SU-DHL-6 (cell line): ENCODE measurements at regions not wholly inside any gene's neighbourhood (a gene's known extent, or its start where the extent isn't known, plus 50 kb on each side); places are given as distances from the start of the nearest gene placed in this dataset.

Experiments used
- H2AFZ ChIP-seq: fragments of 200-600 bp; sonication (generic); 2 replicates; pipeline ENCODE4 v1.6.1; 2014; ENCODE audit warnings: low read depth, mild to moderate bottlenecking, moderate library complexity, mixed read lengths, antibody characterized with exemption, low read length; ENCODE audit not compliant: severe bottlenecking
- H3F3A ChIP-seq: fragments of 200-600 bp; shearing (Covaris generic); 2 replicates; pipeline ENCODE4 v1.6.0; 2016; ENCODE audit warnings: antibody characterized with exemption, mild to moderate bottlenecking; ENCODE audit not compliant: insufficient read depth
- H3K27ac ChIP-seq: fragments of 200-600 bp; sonication (generic); 2 replicates; pipeline ENCODE4 v1.5.1; 2016; ENCODE audit warnings: low read depth, mild to moderate bottlenecking, low read length, moderate library complexity, mixed read lengths
- H3K27me3 ChIP-seq: fragments of 200-600 bp; sonication (generic), shearing (Covaris generic); 2 replicates; pipeline ENCODE4 v1.6.0; 2014; ENCODE audit warnings: mild to moderate bottlenecking, low read length
- H3K36me3 ChIP-seq: fragments of 200-600 bp; sonication (generic); 2 replicates; pipeline ENCODE4 v1.6.1; 2014; ENCODE audit warnings: mild to moderate bottlenecking, low read length, mixed read lengths
- H3K4me2 ChIP-seq: fragments of 300-600, 200-600 bp; shearing (Covaris generic), sonication (generic); 2 replicates; pipeline ENCODE4 v1.6.0; 2014; ENCODE audit warnings: low read length, low read depth, mild to moderate bottlenecking; ENCODE audit not compliant: poor library complexity, severe bottlenecking
- H3K4me3 ChIP-seq: fragments of 200-600 bp; sonication (generic); 2 replicates; pipeline ENCODE4 v1.5.1; 2014; ENCODE audit warnings: antibody characterized with exemption, low read length, mild to moderate bottlenecking, mixed read lengths; ENCODE audit not compliant: insufficient read depth, poor library complexity, severe bottlenecking
- H3K79me2 ChIP-seq: fragments of 200-600 bp; sonication (generic); 2 replicates; pipeline ENCODE4 v1.6.1; 2014; ENCODE audit warnings: mild to moderate bottlenecking, low read length, moderate library complexity; ENCODE audit not compliant: insufficient read depth
- H3K9ac ChIP-seq: fragments of 200-600 bp; sonication (generic); 2 replicates; pipeline ENCODE4 v1.7.0; 2014; ENCODE audit warnings: mild to moderate bottlenecking, low read length
- H3K9me2 ChIP-seq: fragments of 200-600 bp; sonication (generic); replicated peaks from 2 replicates; pipeline ENCODE4 v1.6.1; 2014; ENCODE audit warnings: low read length; ENCODE audit not compliant: insufficient read depth
- H3K9me3 ChIP-seq: fragments of 200-600 bp; sonication (generic); 2 replicates; pipeline ENCODE4 v1.6.1; 2014; ENCODE audit warnings: low read length, mixed read lengths; ENCODE audit not compliant: insufficient read depth
- H4K20me1 ChIP-seq: fragments of 200-600 bp; sonication (generic); 2 replicates; pipeline ENCODE4 v1.6.1; 2014; ENCODE audit warnings: low read depth, mild to moderate bottlenecking, antibody characterized with exemption, low read length, moderate library complexity, mixed read lengths
- EZH2phosphoT487 ChIP-seq: fragments of 200-600 bp; sonication (generic), shearing (Covaris generic); conservative IDR thresholded peaks from 2 replicates; pipeline ENCODE4 v1.6.1; 2018; ENCODE audit warnings: mild to moderate bottlenecking, antibody characterized with exemption, low read length, moderate library complexity, mixed read lengths
- TF ChIP-seq, protein P1 (sequence below): fragments of 200-600 bp; sonication (generic); IDR thresholded peaks from one replicate; pipeline ENCODE4 v1.5.1; 2017; ENCODE audit warnings: antibody characterized with exemption, mild to moderate bottlenecking, low read length, moderate library complexity; ENCODE audit not compliant: insufficient read depth, poor library complexity, severe bottlenecking

DNA sequence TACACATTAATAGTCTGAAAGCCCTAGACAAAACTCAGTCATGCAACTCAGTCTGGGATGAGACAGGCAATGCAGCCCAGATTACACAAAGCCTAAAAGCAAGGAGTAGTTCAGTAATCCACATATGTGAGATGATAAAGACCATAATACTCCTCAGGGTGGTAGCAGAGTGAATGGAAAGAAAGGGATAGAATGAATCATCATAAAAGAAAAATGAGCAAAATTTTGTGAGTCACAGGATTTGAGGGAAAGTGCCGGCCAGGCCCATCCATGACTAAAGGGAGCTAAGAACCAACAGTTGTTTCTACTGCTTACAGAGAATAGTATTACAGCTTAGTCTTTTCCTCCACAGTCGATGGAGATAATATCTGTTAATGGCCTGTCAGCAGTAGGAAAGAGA is 90.0 kb upstream of the POU5F2 start:
- Histone ChIP-seq H3K27me3 (no peaks in the 10 kb centered on the region), H3K4me3 (no peak overlapping the region), H3K79me2 (no peaks in the 10 kb centered on the region), H2AFZ (no peak overlapping the region), H3K4me2 (no peak overlapping the region), H3K27ac (no peak overlapping the region), H4K20me1 (no peaks in the 10 kb centered on the region), H3K9me3 (no peaks in the 10 kb centered on the region), H3K9ac (no peak overlapping the region), H3F3A (no peaks in the 10 kb centered on the region), H3K9me2 (no peaks in the 10 kb centered on the region), H3K36me3 (no peaks in the 10 kb centered on the region)
- no peak for TF ChIP-seq EZH2phosphoT487
- TF ChIP-seq, protein P1, sequence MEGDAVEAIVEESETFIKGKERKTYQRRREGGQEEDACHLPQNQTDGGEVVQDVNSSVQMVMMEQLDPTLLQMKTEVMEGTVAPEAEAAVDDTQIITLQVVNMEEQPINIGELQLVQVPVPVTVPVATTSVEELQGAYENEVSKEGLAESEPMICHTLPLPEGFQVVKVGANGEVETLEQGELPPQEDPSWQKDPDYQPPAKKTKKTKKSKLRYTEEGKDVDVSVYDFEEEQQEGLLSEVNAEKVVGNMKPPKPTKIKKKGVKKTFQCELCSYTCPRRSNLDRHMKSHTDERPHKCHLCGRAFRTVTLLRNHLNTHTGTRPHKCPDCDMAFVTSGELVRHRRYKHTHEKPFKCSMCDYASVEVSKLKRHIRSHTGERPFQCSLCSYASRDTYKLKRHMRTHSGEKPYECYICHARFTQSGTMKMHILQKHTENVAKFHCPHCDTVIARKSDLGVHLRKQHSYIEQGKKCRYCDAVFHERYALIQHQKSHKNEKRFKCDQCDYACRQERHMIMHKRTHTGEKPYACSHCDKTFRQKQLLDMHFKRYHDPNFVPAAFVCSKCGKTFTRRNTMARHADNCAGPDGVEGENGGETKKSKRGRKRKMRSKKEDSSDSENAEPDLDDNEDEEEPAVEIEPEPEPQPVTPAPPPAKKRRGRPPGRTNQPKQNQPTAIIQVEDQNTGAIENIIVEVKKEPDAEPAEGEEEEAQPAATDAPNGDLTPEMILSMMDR: no peak

DNA sequence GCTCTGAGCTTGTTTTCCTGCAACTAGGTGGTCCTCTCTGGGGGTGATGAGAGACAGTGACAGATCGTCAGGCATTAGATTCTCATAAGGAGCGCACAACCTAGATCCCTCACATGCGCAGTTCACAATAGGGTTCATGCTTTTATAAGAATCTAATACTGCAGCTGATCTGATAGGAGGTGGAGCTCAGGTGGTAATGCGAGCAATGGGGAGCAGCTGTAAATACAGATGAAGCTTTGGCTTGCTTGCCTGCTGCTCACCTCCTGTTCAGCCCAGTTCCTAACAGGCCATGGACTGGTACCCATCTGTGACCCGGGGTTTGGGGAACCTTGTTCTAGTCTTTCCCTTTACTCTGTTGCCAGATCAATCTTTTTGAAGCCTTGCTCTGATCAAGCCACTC is 89.5 kb upstream of the POU5F2 start:
- no peaks in the 10 kb centered on the region for H3K79me2 ChIP-seq
- no peaks in the 10 kb centered on the region for H3K36me3 ChIP-seq
- H3K4me3 ChIP-seq: no peak overlapping the region
- H3K9me2 ChIP-seq: no peaks in the 10 kb centered on the region
- no peaks in the 10 kb centered on the region for H3K9me3 ChIP-seq
- no peak overlapping the region for H3K4me2 ChIP-seq
- H4K20me1 ChIP-seq: no peaks in the 10 kb centered on the region
- H3K27me3 ChIP-seq: no peaks in the 10 kb centered on the region
- no peak for TF ChIP-seq EZH2phosphoT487
- TF ChIP-seq, protein P1: no peak
- H3K9ac ChIP-seq: no peak overlapping the region
- no peak overlapping the region for H2AFZ ChIP-seq
- no peaks in the 10 kb centered on the region for H3F3A ChIP-seq
- H3K27ac ChIP-seq: no peak overlapping the region

DNA sequence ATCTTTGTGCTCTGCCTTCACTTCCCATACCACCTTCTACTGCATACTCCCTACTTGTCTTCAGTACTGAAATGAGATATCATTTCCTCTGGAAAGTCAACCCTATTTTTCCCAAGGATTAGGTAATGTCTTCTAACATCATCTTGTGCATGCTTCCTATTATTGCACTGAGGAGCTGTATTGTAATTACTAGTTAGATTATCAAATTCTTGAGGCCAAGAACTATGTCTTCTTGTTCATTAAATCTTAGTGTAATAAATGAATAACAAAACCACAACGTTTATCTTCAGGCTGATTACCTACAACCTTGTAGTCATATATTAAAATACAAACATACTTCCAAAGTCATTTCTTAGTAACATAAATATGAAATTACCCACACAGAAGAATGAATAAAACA is 87.9 kb upstream of the POU5F2 start:
- H3F3A ChIP-seq: no peaks in the 10 kb centered on the region
- TF ChIP-seq EZH2phosphoT487: no peak
- TF ChIP-seq, protein P1: no peak
- H3K9ac ChIP-seq: no peak overlapping the region
- no peaks in the 10 kb centered on the region for H3K9me2 ChIP-seq
- H3K27me3 ChIP-seq: no peaks in the 10 kb centered on the region
- no peaks in the 10 kb centered on the region for H4K20me1 ChIP-seq
- H3K4me2 ChIP-seq: no peak overlapping the region
- H3K36me3 ChIP-seq: no peaks in the 10 kb centered on the region
- H3K79me2 ChIP-seq: no peaks in the 10 kb centered on the region
- H2AFZ ChIP-seq: no peak overlapping the region
- H3K4me3 ChIP-seq: no peak overlapping the region
- H3K9me3 ChIP-seq: no peaks in the 10 kb centered on the region
- no peak overlapping the region for H3K27ac ChIP-seq

DNA sequence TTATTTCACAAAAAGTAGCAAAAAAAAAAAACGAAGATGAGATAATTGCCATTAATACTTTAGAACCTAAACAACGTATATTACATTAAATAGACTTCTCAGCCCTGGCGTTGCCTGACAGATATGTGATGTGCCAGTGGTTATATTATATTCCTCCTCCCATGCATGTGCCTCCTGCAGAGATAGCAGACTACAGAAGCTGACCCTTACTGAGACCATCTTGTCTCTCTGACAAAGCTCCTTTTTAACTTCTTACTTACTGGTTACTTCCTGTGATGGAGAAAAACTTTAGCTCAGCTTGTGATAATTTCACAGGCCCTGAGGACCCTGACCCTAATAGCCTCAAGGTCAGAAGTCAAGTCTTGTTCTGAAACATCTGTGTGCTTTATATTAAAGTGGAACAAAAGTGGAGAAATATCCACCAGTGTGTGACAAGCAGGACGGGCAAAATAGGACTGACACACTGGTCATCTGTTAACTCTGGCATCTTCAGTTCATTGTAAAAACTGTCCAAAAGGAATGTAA is 80.6 kb upstream of the POU5F2 start:
- no peak for TF ChIP-seq EZH2phosphoT487
- TF ChIP-seq, protein P1: no peak
- Histone ChIP-seq H3K79me2 (no peaks in the 10 kb centered on the region), H4K20me1 (no peaks in the 10 kb centered on the region), H3K4me3 (no peak overlapping the region), H3F3A (no peaks in the 10 kb centered on the region), H3K4me2 (no peak overlapping the region), H3K27ac (no peak overlapping the region), H3K9me2 (no peaks in the 10 kb centered on the region), H3K36me3 (no peaks in the 10 kb centered on the region), H3K9ac (no peak overlapping the region), H3K27me3 (no peaks in the 10 kb centered on the region), H2AFZ (no peak overlapping the region), H3K9me3 (no peaks in the 10 kb centered on the region)
